Thoracic aorta (tissue), 2 donors: ENCODE measurements at regions not wholly inside any gene's neighbourhood (a gene's known extent, or its start where the extent isn't known, plus 50 kb on each side); places are given as distances from the start of the nearest gene placed in this dataset.

Experiments
- ATAC-seq: fragments of 150-250 bp; one replicate; pipeline ENCODE4 v1.8.0; 2017; ENCODE audit warnings: low read depth; ENCODE audit not compliant: insufficient number of reproducible peaks, low FRiP score
- DNase-seq: peaks from one replicate; pipeline ENCODE4 v3.0.0-alpha.2; 2020; ENCODE audit warnings: low spot score
- H3K27ac ChIP-seq, 2 donors: fragments of 200-600 bp; sonication (generic); 1 replicate in 1 of 2; 2 replicates in 1 of 2; pipeline ENCODE4 v1.5.1; 2016; ENCODE audit warnings: mild to moderate bottlenecking in 2 of 2, moderate library complexity in 2 of 2
- H3K27me3 ChIP-seq: fragments of 200-600 bp; sonication (generic); replicated peaks from 2 replicates; pipeline ENCODE4 v1.6.0; 2016; ENCODE audit warnings: mild to moderate bottlenecking; ENCODE audit not compliant: insufficient read depth
- H3K36me3 ChIP-seq: fragments of 200-600 bp; sonication (generic); one replicate; pipeline ENCODE4 v1.5.1; 2016
- H3K4me1 ChIP-seq, 2 donors: fragments of 200-600 bp; sonication (generic); 1 replicate in 1 of 2; 2 replicates in 1 of 2; pipeline versions ENCODE4 v1.5.1 to v1.6.0; 2016; ENCODE audit warnings: low read depth in 2 of 2, mild to moderate bottlenecking in 1 of 2; ENCODE audit not compliant: control insufficient read depth in 1 of 2
- H3K4me3 ChIP-seq: fragments of 200-600 bp; sonication (generic); 2 replicates; pipeline ENCODE4 v1.5.1; 2016; ENCODE audit warnings: mild to moderate bottlenecking
- H3K9me3 ChIP-seq: fragments of 200-600 bp; sonication (generic); 2 replicates; pipeline ENCODE4 v1.5.1; 2016
- TF ChIP-seq, protein P1 (sequence below): fragments of 200-600 bp; sonication (generic); IDR thresholded peaks from one replicate; pipeline ENCODE4 v1.5.1; 2019; ENCODE audit warnings: antibody characterized with exemption

DNA sequence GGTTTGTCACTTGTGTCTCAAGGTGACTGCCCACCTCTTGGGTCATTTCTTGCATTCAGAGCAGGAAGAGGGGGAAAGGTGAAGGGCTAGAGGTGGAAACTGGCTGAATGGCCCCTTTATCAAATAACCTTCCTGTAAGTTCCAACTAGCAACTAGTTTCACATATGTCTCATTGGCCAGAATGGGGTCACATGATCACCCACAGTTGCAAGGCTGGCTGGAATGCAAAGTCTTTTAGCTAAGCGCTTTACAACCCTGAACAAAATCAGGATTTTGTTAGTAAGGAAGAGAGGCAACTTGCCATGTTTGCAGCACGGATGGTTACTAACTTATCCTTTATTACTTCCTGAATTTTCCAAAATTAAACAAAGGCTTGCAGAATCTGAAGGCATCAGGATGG is 156.3 kb downstream of the EMX2 start:
- H3K4me3 ChIP-seq = no peak overlapping the region
- DNase-seq (no peak), ATAC-seq (no peak)
- H3K27me3 ChIP-seq = no peaks in the 10 kb centered on the region
- no peak overlapping the region for H3K27ac ChIP-seq
- H3K9me3 ChIP-seq = no peaks in the 10 kb centered on the region
- H3K36me3 ChIP-seq = no peaks in the 10 kb centered on the region
- no peaks in the 10 kb centered on the region for H3K4me1 ChIP-seq
- TF ChIP-seq, protein P1, sequence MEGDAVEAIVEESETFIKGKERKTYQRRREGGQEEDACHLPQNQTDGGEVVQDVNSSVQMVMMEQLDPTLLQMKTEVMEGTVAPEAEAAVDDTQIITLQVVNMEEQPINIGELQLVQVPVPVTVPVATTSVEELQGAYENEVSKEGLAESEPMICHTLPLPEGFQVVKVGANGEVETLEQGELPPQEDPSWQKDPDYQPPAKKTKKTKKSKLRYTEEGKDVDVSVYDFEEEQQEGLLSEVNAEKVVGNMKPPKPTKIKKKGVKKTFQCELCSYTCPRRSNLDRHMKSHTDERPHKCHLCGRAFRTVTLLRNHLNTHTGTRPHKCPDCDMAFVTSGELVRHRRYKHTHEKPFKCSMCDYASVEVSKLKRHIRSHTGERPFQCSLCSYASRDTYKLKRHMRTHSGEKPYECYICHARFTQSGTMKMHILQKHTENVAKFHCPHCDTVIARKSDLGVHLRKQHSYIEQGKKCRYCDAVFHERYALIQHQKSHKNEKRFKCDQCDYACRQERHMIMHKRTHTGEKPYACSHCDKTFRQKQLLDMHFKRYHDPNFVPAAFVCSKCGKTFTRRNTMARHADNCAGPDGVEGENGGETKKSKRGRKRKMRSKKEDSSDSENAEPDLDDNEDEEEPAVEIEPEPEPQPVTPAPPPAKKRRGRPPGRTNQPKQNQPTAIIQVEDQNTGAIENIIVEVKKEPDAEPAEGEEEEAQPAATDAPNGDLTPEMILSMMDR = no peak

DNA sequence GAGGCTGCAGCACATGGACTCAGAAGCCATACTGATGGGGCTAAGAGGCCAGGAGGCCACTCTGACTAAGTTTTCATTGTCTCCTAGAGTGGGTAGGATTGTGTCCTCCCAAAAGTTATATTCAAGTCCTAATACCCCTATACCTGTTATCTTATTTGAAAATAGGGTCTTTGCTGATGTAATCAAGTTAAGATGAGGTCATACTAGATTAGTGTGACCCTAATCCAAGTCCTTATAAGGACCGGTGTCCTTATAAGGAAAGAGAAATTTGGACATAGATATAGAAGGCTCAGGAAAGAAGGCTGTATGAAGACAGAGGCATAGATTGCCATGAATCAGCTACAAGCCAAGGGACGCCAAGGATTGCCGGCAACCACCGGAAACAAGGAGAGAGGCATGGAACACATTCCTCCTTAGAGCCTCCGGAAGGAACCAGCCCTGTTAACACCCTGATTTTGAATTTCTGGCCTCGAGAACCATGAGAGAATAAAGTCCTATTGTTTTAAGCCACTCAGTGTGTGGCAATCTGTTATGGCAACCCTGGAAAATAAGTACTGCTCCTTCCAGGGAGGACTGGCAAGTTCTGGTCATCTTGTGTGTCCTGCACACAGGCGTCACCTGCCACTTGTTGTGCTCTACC is 157.0 kb downstream of the EMX2 start:
- ATAC-seq = no peak
- TF ChIP-seq, protein P1 = no peak
- no peak for DNase-seq
- H3K9me3 ChIP-seq = no peaks in the 10 kb centered on the region
- H3K4me1 ChIP-seq = no peaks in the 10 kb centered on the region
- H3K27ac ChIP-seq = no peak overlapping the region
- H3K4me3 ChIP-seq = no peak overlapping the region
- no peaks in the 10 kb centered on the region for H3K36me3 ChIP-seq
- no peaks in the 10 kb centered on the region for H3K27me3 ChIP-seq

DNA sequence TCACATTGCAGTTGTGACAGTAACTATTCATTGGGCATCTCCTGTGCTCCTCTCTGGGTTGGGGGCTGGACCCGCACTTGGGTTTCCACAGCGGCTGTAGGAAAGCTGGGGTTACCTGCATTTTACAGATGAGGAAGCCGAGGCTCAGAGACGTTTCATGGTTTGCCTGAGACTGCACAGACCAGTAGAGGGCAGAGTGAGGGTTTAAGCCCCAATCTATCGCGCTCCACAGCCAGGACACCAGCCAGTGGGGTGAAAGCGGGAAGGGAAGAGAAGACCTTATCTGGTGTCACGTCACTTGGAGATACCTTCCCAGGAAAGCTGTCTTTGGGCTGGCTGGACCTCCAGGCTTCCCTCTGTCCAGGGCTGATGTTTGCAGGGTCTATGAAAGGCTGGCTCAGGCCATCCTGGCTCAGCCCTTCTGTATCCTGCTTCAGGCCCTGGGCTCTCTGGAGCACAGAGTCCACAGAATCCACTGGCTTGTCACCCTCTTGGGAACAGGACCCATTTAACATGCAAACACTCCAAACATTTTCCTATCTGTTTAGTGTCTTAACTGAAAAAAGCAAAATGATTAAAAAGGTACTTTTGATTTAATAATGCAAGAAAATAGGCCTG is 167.7 kb downstream of the EMX2 start:
- no peaks in the 10 kb centered on the region for H3K27me3 ChIP-seq
- no peaks in the 10 kb centered on the region for H3K36me3 ChIP-seq
- no peaks in the 10 kb centered on the region for H3K4me1 ChIP-seq
- DNase-seq (no peak), ATAC-seq (no peak)
- no peak overlapping the region for H3K27ac ChIP-seq
- no peaks in the 10 kb centered on the region for H3K9me3 ChIP-seq
- TF ChIP-seq, protein P1 = no peak
- no peak overlapping the region for H3K4me3 ChIP-seq

DNA sequence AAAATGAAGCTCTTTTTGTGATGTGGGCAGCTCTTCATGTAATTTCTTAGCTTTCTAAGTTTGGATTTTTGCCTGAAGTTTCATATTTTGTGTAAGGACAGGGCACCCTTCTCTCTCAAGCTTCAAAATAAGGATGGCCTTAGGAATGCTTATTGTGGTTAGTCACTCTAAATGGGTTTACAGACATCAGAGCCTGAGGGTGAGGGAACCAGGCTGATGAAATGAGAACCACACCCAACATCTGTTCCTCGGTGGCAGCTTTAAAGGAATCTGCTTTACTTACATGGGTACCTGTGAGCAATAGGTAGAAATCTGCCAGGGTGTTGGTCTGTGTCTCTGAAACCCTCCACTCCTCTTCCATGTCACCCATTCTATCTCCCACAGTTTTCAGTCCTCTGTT is 174.3 kb downstream of the EMX2 start:
- ATAC-seq (no peak), DNase-seq (no peak)
- no peak overlapping the region for H3K4me3 ChIP-seq

More for the DNA sequence above, 174.3 kb downstream of the EMX2 start:
- Histone ChIP-seq H3K27me3 (no peaks in the 10 kb centered on the region), H3K27ac (no peak overlapping the region), H3K4me1 (no peaks in the 10 kb centered on the region), H3K9me3 (no peaks in the 10 kb centered on the region), H3K36me3 (no peaks in the 10 kb centered on the region)
- TF ChIP-seq, protein P1 = no peak
